GM18511 (cell line): ENCODE measurements at regions not wholly inside any gene's neighbourhood (a gene's known extent, or its start where the extent isn't known, plus 50 kb on each side); places are given as distances from the start of the nearest gene placed in this dataset.

Experiments used
- ATAC-seq: cut with Tn5 transposase; IDR thresholded peaks from one replicate; pipeline ENCODE4 v1.9.1; 2021; ENCODE audit warnings: mild to moderate bottlenecking, moderate library complexity; ENCODE audit not compliant: unreplicated experiment

GRCh38 chr18:75524181-75524580 is 96.7 kb upstream of the SMIM21 start:
- ATAC-seq: no peak

GRCh38 chr18:75521816-75522215 is 94.3 kb upstream of the SMIM21 start:
- ATAC-seq: no peak

- no peak for ATAC-seq
These were observed 90.5 kb upstream of the SMIM21 start for GRCh38 chr18:75518007-75518406.

GRCh38 chr18:75517286-75517685 is 89.8 kb upstream of the SMIM21 start:
- no peak for ATAC-seq

GRCh38 chr18:75507636-75508035 is 80.1 kb upstream of the SMIM21 start:
- no peak for ATAC-seq

GRCh38 chr18:75506913-75507312 is 79.4 kb upstream of the SMIM21 start:
- ATAC-seq: no peak

- ATAC-seq: no peak
These were observed 77.0 kb upstream of the SMIM21 start for GRCh38 chr18:75504469-75504868.

- no peak for ATAC-seq
These were observed 76.1 kb upstream of the SMIM21 start for GRCh38 chr18:75503615-75504014.

GRCh38 chr18:75502286-75502685 is 74.8 kb upstream of the SMIM21 start:
- ATAC-seq: no peak

- ATAC-seq: no peak
These were observed 73.0 kb upstream of the SMIM21 start for GRCh38 chr18:75500545-75500944.

- ATAC-seq: no peak
These were observed 70.2 kb upstream of the SMIM21 start for GRCh38 chr18:75497576-75498235.

GRCh38 chr18:75496151-75496550 is 68.6 kb upstream of the SMIM21 start:
- no peak for ATAC-seq

GRCh38 chr18:75492852-75493251 is 65.3 kb upstream of the SMIM21 start:
- no peak for ATAC-seq

GRCh38 chr18:75491361-75491760 is 63.9 kb upstream of the SMIM21 start:
- no peak for ATAC-seq

GRCh38 chr18:75489493-75490190 is 62.1 kb upstream of the SMIM21 start:
- ATAC-seq: no peak

- ATAC-seq: no peak
These were observed 56.2 kb upstream of the SMIM21 start for GRCh38 chr18:75483662-75484061.

- no peak for ATAC-seq
These were observed 55.4 kb upstream of the SMIM21 start for GRCh38 chr18:75482880-75483279.

- no peak for ATAC-seq
These were observed 53.0 kb upstream of the SMIM21 start for GRCh38 chr18:75480487-75480886.

GRCh38 chr18:75478996-75479880 is 51.7 kb upstream of the SMIM21 start:
- peak; percentile 90 for ATAC-seq

- ATAC-seq: no peak
These were observed 50.4 kb upstream of the SMIM21 start for GRCh38 chr18:75477900-75478299.
